ENCODE measurements at regions not wholly inside any gene's neighbourhood (a gene's known extent, or its start where the extent isn't known, plus 50 kb on each side); places are given as distances from the start of the nearest gene placed in this dataset.
"Not testable (repeated sequence)": the region's sequence is repeated elsewhere in the genome, so short reads cannot be mapped to it uniquely, and the experiment has no call there.

- no peak for TF ChIP-seq CTCF (IDR thresholded peaks at IDR 0.05; ENCODE audit: insufficient read depth, low read length, missing control alignments)
- H3K4me3 ChIP-seq (ENCODE audit: low read depth, low read length) = no peak overlapping the region
- CTCF ChIA-PET = interaction anchor here (1.1 kb wide), 2 partner anchors 16 to 176 kb away, joined by 3 read pairs; no protein-coding TSS in a partner anchor
- DNase-seq (ENCODE audit: low read depth, low spot score) = no peak
- POLR2A ChIA-PET = interaction anchor here (0.6 kb wide), 1 partner anchor 73 kb away, joined by 3 read pairs; no protein-coding TSS in a partner anchor
These were observed 115.6 kb upstream of the METAP2 start for GRCh38 chr12:95358111-95359083.

DNA sequence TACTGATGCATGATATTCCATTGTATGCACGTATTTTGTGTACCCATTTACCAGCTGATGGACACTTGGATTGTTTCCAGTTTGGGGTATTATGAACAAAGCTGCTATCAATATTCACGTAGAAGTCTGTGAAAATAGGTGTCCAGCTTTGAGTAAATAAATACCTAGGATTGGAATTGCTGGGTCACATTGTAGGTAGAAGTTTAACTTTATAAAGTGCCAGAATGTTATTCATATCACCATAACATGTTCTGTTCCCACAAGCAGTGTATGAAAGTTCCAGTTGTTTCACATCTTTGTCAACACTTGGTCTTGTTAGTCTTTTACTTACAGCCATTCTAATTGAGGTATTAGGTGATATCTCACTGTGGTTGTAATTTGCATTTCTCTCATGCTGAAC, 108.0 kb upstream of the METAP2 start:
- DNase-seq (ENCODE audit: low read depth, low spot score) = no peak
- ChIA-PET POLR2A (no interaction called here), CTCF (interaction anchor here (0.6 kb wide), 1 partner anchor 62 kb away, joined by 3 read pairs; no protein-coding TSS in a partner anchor)
- TF ChIP-seq CTCF (IDR thresholded peaks at IDR 0.05; ENCODE audit: insufficient read depth, low read length, missing control alignments) = no peak
- H3K4me3 ChIP-seq (ENCODE audit: low read depth, low read length) = no peak overlapping the region

GRCh38 chr12:95368931-95369330, 105.0 kb upstream of the METAP2 start:
- DNase-seq (ENCODE audit: low read depth, low spot score) = no peak
- no peak for TF ChIP-seq CTCF (IDR thresholded peaks at IDR 0.05; ENCODE audit: insufficient read depth, low read length, missing control alignments)
- CTCF ChIA-PET = no interaction called here
- H3K4me3 ChIP-seq (ENCODE audit: low read depth, low read length) = no peak overlapping the region
- POLR2A ChIA-PET = no interaction called here

- H3K4me3 ChIP-seq (ENCODE audit: low read depth, low read length) = no peak overlapping the region
- POLR2A ChIA-PET = no interaction called here
- CTCF ChIA-PET = no interaction called here
- no peak for TF ChIP-seq CTCF (IDR thresholded peaks at IDR 0.05; ENCODE audit: insufficient read depth, low read length, missing control alignments)
- DNase-seq (ENCODE audit: low read depth, low spot score) = no peak
These were observed 102.4 kb upstream of the METAP2 start for GRCh38 chr12:95371571-95371970.

GRCh38 chr12:95379481-95379880, 94.5 kb upstream of the METAP2 start:
- POLR2A ChIA-PET; CTCF ChIA-PET; H3K4me3 ChIP-seq (ENCODE audit: low read depth, low read length); DNase-seq (ENCODE audit: low read depth, low spot score): not testable (repeated sequence)

DNA sequence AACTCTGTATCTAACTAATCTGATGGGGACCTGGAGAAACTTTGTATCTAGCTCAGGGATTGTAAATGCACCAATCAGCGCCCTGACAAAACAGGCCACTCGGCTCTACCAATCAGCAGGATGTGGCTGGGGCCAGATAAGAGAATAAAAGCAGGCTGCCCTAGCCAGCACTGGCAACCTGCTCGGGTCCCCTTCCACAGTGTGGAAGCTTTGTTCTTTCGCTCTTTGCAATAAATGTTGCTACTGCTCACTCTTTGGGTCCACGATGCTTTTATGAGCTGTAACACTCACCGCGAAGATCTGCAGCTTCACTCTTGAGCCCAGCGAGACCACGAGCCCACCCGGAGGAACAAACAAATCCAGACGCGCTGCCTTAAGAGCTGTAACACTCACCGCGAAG, 93.6 kb upstream of the METAP2 start:
- CTCF ChIA-PET; DNase-seq (ENCODE audit: low read depth, low spot score); POLR2A ChIA-PET; H3K4me3 ChIP-seq (ENCODE audit: low read depth, low read length): not testable (repeated sequence)

DNA sequence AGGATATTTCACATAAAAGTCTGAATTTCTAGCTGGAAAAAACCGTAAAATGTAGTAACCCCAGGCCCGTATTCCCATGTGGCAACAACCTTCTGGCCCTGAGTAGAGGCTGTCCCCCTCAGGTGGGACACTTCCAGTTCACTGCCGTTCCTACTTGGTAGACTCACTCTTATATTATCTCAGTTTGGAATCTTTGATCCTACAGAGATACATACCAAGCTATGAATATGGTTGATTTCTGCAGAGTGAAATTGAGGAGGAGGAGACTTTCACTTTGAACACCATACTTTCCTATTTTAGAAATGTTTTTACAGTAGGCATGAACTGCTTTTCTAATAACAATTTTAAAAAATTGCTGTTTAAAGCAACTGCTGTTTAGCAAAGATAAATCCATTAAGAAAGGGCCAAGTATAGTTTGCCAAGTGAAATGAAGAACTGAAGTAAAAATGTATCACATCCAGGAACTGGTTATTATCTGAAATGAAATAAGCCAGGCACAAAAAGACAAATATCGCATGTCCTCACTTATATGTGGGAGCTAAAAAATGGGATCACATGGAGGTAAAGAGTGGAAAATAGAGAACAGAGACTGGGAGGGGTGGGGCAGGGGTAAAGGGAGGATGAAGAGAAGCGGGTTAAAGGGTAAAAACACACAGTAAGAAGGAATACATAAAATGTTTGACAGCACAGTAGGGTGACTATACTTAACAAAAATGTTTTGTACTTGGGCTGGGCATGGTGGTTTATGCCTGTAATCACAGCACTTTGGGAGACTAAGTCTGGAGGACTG, 92.8 kb upstream of the METAP2 start:
- POLR2A ChIA-PET = no interaction called here
- no peak for DNase-seq (ENCODE audit: low read depth, low spot score)
- no peak overlapping the region for H3K4me3 ChIP-seq (ENCODE audit: low read depth, low read length)
- CTCF ChIA-PET = no interaction called here
- no peak for TF ChIP-seq CTCF (IDR thresholded peaks at IDR 0.05; ENCODE audit: insufficient read depth, low read length, missing control alignments)

- CTCF ChIA-PET = interaction anchor here (1.2 kb wide), 1 partner anchor 8 kb away, joined by 3 read pairs; no protein-coding TSS in a partner anchor
- DNase-seq (ENCODE audit: low read depth, low spot score); H3K4me3 ChIP-seq (ENCODE audit: low read depth, low read length); POLR2A ChIA-PET: not testable (repeated sequence)
These were observed 90.0 kb upstream of the METAP2 start for GRCh38 chr12:95383920-95384319.
